Stimulated activated naive CD4-positive, alpha-beta T cell (primary cell): ENCODE measurements at regions not wholly inside any gene's neighbourhood (a gene's known extent, or its start where the extent isn't known, plus 50 kb on each side); places are given as distances from the start of the nearest gene placed in this dataset.
"Not testable (repeated sequence)": the region's sequence is repeated elsewhere in the genome, so short reads cannot be mapped to it uniquely, and the experiment has no call there.

Experiments
- DNase-seq, 6 experiments: peaks; one replicate each; lab custom pipeline; 2025; lab: John Stamatoyannopoulos, UW

DNA sequence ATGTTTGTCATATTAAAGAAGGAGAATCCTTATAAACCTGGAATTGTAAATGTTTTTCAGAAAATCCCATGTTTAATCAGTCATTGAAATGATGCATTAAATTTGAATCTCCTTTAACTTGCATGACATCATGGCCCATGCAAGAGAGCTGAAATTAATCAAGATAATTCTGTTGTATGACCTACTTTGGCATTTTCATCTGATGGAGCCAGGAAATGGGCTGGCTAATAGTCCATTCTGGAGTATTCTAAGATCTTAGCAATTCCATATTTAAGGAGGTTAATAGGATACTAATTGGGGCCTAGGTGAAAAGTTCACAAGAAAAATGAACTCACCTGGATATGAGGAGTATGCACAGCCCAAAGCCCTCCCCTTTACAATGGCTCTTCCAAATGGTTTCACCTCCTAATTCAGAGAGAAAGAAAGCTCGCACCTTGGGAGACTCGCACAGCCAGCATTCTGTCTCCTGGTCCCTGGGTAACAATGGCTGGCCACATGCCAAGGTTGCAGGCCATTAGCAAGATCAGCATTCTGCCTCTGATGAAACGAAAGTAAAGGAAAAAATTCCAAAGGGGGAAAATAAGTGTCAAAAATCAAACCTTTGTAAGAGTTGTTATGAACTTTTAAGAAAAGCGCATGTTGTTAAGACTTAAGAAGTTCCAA lies 786.4 kb downstream of the MCTP2 start:
- no peak for DNase-seq

DNA sequence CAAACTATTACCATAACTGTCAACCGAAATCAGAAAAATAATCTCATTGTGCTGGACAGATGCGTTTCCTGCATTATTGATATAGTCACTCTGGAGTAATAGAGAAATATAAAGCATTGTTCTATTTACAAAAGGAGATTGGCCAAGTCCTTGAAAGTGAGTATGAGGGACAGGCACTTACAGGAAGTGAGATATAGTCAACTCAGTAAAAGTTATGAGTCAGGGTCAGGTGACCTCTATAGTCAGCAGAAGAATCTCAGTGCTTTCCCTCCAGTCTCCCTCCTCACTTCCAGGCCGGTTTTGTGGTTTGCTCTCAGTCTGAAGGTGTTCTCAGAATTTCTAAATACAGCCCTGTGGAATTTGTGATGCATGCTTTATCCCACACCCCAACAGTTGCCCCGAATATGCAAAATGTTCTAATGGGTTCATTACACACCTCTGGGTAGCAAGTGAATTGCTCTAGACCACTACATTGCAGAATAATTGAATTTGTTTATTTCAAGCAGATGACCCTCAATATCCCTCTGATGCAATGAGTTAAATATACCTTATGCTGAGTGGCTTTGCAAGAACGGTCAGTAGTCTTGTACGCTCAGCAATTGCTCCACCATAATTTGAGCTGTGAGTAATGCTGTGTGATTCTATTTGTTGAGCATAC lies 787.7 kb downstream of the MCTP2 start:
- no peak for DNase-seq

DNA sequence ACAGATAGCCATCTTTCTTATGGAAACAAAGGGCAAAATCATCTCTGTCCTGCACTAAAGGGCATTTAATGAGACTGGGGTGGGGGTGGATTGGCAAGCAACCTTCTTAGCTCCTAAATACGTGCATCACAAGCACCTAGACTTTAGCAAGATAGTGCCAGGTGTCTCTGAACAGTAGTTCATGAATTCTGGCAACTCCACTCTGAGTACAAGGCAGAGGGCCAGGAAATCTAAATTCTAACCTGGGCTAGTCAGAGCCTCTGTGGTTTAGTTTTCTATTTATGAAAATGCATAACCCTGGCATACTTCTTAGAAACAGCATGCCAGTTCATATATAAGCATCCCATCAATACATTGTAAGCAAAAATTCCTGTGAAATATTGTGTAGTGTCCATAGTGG lies 788.5 kb downstream of the MCTP2 start:
- DNase-seq: no peak

DNA sequence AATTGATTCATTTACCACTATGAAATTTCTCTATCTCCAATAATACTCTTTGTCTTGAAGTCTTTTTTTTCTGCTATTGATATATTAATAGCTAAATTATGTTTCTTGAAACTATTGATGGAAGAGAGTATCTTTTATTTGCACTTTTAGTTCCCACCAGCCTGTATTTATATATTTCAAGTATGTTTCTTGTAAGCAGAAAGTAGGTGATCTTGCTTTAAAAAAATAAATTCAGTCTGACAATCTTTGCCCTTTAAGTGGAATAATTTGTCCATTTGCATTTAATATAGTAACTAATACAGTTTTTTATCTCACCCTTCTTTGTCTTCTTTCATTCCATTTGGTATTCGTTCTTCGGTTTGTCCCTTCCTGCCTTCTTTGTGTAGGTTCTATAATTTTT lies 790.5 kb downstream of the MCTP2 start:
- no peak for DNase-seq

DNA sequence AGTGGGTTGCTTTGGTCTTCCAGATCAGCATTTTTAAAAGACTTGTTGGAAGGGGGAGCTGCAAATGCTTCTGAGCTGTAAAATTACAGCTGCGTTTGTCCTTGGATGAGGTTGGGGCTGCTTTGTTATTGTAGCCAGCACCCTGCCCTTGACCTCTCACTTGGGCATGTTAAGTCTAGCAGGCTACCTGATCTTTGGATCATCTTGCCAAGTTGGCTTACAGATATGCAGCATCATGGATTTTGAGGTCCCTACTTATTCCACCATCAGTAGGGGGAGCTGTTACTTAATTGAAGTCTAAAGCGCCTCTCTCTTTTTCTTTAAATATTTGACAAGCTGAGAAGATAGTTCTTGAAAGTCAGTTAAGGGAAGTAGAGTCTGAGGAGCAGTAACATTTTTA lies 793.0 kb downstream of the MCTP2 start:
- no peak for DNase-seq

DNA sequence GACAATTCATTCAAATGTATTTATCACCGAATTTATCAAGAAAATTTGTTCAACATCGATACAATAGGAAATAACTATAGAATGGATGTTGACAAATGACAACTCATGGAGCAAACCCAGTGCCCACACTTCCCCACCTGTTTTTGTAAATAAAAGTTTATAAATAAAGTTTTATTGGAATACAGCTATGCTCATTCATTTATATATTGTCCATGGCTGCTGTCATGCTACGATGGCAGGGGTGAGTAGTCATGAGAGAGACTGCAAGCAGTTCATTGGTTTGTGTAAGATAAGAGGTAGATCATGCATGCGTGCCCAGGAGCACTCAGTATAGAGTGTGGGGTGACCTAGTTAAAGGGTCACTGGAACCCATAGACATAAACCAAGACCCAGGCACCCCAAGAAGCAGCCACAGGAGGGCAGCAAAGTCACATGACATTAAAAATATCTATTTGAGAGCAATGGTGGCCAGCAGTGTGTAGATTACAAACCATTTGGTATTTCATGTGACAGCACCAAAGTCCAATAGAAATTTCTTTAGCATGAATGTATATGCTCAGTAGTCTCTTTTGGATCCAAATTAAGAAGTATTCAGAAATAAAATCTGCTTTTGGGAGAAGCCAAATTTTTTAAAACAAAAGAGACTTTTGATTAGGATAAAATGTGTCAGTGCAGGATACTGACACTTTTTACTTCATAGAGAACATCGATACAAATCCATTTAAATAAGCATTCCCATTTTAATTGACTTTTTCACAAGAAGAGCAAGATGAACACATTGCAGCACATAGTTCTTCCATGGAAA lies 794.8 kb downstream of the MCTP2 start:
- DNase-seq: peak in 1 of 6 experiments; percentile 1

DNA sequence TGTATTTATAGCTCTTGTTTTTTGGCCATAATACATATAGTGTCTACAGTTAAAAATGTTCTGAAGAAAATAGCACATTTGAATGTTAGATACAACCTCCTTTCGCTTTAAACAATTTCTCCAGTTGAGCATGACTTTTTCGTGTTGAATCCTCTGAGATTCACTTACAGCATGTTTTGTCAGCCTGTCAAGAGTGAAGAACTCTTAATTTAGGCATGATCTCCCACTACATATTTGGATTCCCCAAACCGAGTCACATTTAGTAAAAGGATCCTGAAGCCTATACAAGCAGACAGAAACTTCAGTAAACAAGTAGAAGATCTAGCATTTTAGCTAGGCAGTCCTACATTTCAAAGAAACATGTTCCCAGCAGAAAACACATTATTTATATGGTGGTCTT lies 796.6 kb downstream of the MCTP2 start:
- no peak for DNase-seq

DNA sequence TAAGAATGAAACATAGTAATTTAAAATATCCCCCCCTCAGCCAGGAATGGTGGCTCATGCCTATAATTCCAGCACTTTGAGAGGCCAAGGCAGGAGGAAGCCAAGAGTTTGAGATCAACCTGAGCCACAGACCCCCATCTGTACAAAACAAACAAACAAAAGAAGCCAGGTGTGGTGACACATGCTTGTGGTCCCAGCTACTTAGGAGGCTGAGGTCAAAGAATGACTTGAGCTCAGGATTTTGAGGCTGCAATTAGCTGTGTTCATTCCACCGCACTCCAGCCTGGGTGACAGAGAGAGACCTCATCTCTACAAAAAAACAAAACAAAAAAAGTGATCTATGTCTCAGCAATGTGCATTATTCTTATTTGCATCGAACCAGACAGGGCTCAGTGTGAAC lies 800.8 kb downstream of the MCTP2 start:
- DNase-seq: no peak

DNA sequence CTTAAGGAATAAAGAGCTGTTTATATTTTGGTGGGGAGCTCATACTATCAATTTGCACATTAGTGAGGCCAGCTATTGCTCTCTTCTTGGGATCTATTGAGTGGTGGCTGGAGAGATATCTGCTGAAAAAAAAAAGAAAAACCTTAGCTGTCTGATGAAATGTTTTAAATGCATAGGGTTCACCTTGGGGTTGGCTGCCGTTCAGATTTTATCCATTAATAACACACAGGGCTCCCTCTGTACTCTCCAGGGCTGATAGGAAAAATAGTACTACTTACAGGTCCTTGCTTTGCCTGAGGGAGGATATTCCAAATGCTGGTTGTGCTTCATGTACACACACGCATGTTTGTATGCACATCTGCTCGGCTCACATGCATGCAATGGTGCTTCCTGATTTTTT lies 803.7 kb downstream of the MCTP2 start:
- no peak for DNase-seq

DNA sequence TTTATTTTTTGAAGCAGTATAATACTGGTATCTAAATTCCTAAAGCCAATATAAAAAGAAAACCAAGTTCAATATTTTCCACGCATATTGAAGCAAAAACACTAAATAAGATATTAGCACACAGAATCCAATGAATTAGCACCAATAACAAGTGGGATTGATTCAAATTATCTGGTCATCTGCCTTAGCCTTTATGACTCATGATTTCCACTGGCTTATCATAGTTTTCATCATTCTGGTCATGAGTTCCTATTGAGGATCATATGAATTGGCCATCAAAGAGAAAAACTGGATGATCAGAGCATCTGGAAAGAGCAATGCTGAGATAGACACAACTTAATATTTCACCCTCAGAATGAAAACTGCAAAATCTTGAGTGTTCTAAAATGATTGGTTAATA lies 809.9 kb downstream of the MCTP2 start:
- no peak for DNase-seq

DNA sequence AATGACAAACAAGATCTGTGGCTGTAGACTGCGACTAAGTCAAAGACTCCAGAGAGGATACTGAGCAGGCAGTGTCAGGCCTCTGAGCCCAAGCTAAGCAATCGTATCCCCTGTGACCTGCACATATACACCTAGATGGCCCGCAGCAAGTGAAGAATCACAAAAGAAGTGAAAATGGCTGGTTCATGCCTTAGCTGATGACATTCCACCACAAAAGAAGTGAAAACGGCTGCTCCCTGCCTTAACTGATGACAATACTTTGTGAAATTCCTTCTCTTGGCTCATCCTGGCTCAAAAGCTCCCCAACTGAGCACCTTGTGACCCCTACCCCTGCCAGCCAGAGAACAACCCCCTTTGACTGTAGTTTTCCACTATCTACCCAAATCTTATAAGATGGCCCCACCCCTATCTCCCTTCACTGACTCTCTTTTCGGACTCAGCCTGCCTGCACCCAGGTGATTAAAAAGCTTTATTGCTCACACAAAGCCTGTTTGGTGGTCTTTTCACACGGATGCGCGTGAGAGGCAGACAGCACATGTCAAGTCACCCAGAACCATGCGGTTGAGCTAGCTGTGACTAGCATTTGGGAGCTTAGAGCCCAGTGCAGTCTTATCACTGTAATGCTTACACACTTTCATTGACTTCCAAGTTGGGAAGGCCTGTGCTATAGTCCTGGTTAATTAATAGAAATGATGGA lies 812.0 kb downstream of the MCTP2 start:
- DNase-seq: not testable (repeated sequence)

DNA sequence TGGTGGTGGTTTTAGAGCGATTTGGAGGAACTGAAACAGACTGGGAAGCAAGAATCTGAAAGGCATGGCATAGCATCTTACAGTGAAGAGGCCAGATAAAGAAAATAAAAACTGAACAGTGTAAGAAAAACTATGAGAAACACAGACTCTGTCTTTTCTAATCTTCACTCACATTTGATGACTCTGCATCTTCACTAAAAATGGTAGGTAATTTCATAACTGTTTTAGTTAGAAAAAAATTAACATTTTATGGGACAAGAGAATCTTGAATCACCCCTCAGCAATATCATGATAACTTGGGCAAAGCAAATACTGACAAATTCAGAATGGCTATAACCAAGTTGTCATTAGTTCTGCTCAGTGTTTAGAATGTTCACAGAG lies 812.6 kb downstream of the MCTP2 start:
- DNase-seq: no peak

DNA sequence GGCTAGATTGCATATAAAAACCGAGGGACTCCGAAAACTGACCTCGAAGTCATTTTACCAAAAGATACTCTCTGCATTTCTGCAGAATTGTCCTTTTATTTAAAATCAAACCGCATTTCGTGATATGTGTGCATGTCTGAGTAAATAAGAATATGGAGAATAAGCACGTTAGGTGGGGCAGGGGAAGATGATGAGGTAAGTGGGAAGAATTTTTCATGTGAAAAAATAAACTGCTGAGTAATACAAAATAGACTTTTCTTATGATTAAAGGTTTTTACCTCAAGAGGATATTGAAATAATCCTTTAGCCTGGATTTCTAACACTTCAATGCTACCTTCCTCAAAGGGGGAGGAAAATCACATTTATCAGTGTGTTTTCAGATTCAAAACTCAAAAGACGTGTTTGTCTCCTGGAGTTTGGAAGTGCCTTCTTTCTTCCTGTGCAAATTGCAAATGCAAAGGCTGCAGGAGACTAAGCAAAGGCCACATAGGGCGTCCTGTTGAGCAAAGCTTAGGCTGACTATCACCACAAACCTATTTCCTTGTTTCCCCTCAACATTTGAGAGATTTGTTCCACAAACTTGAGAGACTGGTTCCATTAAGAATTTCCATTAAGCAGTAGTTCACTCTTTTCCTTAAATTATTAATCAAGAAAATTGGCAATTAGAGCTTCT lies 813.5 kb downstream of the MCTP2 start:
- DNase-seq: no peak

DNA sequence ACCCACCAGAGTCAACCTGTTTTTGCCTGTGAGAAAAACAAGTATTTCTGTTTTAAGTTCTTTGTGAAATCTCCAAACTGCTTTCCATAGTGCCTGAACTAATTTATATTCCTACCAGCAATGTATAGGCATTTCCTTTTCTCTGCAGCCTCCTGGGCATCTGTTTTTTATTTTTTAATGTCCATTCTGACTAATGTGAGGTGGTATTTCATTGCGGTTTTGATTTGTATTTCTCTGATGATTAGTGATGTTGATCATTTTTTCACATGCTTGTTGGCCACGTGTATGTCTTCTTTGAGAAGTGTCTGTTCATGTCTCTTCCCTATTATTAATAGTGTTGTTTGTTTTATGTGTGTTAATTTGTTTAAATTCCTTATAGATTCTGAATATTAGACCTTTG lies 820.5 kb downstream of the MCTP2 start:
- DNase-seq: no peak

DNA sequence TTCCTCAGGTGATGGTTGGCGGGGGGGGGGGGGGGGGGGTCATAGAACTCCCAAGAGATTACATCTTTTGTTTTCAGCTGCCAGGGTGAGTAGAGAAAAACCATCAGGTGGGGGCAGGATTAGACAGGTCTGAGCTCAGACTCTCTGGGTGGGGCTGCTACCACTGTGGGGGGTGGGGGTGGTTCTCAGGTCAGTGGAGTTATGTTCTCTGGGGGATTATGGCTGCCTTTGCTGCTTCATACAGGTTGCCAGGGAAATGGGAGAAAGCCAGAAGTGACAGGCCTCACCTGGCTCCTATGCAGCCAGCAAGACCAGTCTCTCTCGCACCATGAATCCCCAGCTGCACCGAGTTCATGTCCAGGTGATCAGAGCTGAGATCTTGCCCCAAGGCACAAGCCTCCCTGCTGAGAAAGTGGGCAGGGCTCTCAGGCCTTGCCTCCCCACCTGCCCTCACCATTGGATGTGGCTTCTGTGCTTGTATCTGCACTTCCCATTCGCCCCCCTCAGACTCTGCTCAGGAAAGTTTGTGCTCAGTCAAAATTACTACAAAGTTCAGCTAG lies 828.1 kb downstream of the MCTP2 start:
- DNase-seq: no peak

DNA sequence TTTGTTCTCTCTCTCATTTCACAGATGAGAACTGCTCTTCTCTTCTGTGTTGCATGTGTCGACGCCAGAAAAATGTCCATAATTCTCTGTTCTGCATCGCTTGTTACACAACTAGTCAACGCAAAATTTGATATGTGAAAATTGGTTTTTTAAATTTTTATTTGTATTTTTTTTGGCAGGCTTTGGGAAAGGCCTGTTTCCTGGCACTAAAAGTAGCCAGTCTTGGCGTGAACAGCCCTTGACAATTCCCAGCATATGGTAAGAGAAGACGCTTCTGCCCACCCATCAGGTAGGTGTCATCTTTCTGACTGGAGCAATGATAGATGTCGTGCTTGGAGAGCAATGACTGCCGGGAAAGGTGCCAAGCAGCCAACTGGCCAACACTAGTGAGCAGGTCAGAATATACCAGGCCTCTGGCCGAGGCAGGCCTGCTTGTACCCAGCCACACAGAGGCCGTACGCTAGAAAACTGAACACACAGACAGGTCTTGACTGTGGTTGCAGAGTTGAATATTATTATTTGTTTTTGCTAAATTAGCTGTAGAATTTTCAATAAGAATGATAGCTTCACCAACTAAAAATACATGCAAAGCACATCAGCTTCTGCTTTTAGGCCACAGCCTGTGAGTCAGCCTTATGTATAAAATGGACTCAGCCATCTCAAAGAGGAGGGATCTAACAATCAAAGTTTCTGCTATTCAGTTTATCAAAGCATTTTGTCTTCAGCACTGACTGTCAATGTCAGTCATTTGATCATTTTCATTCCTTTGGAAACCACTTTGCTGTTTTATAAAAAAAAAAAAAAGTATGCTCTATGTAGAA lies 837.5 kb downstream of the MCTP2 start:
- no peak for DNase-seq

DNA sequence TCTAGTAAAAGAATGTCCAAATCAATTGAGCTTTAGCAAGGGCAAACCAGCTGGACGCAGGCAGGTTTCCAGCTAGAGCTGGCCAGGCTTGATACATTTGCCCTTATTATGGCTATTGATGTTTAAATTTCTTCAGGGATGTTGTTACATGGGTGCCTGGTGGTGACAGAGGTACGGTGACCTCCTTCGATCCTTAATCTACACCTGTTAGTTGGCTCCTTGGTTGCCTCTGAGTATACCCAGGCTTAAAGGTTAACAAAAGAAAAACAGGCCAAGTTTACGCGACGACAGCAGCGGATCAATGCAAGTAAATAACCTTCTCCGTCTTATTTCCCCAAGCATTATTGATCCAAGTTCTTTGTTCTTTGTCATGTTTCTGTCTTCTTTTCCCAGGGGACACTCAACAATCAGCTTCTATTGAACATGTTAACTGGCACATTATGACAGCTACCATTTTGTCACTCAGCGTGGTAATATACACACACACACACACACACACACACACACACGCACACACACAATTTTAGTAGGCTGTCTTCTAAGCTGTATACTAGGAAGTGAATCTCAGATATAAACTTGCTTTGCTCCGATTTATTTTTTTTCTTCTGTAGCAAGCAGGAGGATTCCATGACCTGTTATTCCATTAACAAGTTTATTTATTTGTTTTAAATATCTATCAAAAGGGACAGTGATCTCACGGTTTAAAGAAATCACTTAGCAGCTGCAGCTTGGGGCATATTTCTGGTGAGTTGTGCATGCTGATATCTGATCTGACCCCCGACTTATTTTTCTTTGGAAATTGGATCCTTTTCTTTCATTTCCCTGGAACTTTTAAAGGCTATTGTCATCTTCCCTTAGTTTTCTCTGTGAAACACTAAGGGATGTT lies 844.7 kb downstream of the MCTP2 start:
- DNase-seq: no peak

DNA sequence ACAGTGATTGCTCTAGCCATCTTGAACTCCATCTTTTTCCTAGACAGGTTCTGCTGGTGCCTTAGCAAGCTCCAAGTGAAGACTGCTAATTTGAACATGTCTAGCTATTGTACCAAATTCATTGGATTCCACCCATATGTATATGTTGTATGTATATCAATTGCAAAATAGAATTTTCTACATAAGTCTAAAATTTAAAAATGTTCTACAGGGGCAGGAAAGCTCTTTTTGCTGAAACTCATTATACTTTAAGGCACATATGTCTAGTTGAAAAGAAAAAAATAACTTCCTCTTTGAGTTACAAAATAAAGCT lies 845.3 kb downstream of the MCTP2 start:
- DNase-seq: no peak

DNA sequence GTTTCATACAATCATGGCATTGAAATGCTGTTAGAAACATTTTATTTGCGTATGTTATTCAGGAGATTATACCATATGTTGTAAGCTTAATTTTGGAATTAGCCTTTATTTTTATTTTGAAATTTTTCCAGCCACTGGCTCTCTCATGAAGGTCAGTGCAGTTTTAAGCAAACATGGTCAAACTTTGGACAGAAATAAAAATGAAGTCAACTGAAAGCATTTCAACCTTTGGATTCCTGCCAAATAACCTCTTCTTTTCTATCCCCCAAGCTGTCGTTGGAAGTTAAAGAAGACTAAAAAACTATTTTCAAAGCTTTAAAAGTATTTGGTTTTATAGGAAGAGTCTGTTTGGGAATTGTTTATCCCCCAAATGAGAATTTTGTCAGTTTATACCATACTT lies 846.6 kb downstream of the MCTP2 start:
- no peak for DNase-seq

DNA sequence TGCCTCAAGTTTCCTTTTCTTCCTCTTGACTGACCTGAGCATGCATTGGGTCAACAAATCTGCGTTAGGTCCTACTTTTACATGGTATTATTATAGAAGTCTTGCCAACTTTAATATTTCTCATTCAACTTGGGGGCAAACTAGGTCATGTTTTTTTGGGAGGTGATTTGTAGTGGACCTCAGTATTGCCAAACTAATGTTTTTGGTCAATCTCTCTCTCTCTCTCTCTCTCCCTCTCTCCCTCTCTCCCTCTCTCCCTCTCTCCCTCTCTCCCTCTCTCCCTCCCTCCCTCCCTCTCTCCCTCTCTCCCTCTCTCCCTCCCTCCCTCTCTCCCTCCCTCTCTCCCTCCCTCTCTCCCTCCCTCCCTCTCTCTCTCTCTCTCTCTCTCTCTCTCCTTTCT lies 848.9 kb downstream of the MCTP2 start:
- not testable (repeated sequence) for DNase-seq
